IMR-90 (cell line): ENCODE measurements at regions not wholly inside any gene's neighbourhood (a gene's known extent, or its start where the extent isn't known, plus 50 kb on each side); places are given as distances from the start of the nearest gene placed in this dataset.

Experiments used
- ATAC-seq: fragments of 200-7000 bp; cut with Tn5 transposase; 2 replicates; pipeline ENCODE4 v1.9.1; 2020; ENCODE audit warnings: low read depth, mild to moderate bottlenecking, moderate library complexity
- BruUV-seq: library from RNA; stranded (reverse); fragments of 400-500 nt; replicated peaks from 2 replicates; lab custom pipeline; 2021; lab: Mats Ljungman, UMichigan
- CTCF ChIA-PET: fragments of 300-600 bp; formaldehyde crosslinking; extraction: SDS; loops from one replicate; lab custom pipeline; 2021; ENCODE audit warnings: antibody characterized with exemption; lab: Yijun Ruan, JAX
- POLR2A ChIA-PET: fragments of 300-600 bp; sonication (Branson Sonifier 250); formaldehyde crosslinking; loops from one replicate; lab custom pipeline; 2022; ENCODE audit warnings: antibody characterized with exemption; ENCODE audit not compliant: unreplicated experiment; lab: Charles Lee
- DNase-seq: peaks from one replicate; pipeline ENCODE4 v3.0.0; 2013
- H2AFZ ChIP-seq: replicated peaks from 2 replicates; pipeline ENCODE3; 2013; ENCODE audit warnings: low read length, mild to moderate bottlenecking; ENCODE audit not compliant: poor library complexity
- H2AK5ac ChIP-seq: 2 replicates; pipeline ENCODE4 v1.6.1; 2013; ENCODE audit warnings: low read depth, low read length, inconsistent platforms
- H2AK9ac ChIP-seq: replicated peaks from 2 replicates; pipeline ENCODE3; 2013; ENCODE audit warnings: mild to moderate bottlenecking, low read depth, low read length, moderate library complexity; ENCODE audit not compliant: poor library complexity
- H2BK120ac ChIP-seq: 2 replicates; pipeline ENCODE4 v1.6.1; 2013; ENCODE audit warnings: low read depth, low read length, inconsistent platforms
- H2BK15ac ChIP-seq: 3 replicates; pipeline ENCODE4 v1.6.1; 2013; ENCODE audit warnings: low read depth, low read length, inconsistent platforms
- H2BK20ac ChIP-seq: 2 replicates; pipeline ENCODE4 v1.6.1; 2013; ENCODE audit warnings: low read depth, mild to moderate bottlenecking, inconsistent platforms, low read length, moderate library complexity
- H2BK5ac ChIP-seq: 2 replicates; pipeline ENCODE4 v1.6.1; 2013; ENCODE audit warnings: mild to moderate bottlenecking, low read depth, low read length, inconsistent platforms; ENCODE audit not compliant: poor library complexity, severe bottlenecking
- H3K14ac ChIP-seq: replicated peaks from 2 replicates; pipeline ENCODE4 v1.6.1; 2013; ENCODE audit warnings: low read depth, low read length, inconsistent platforms
- H3K18ac ChIP-seq: 2 replicates; pipeline ENCODE4 v1.6.1; 2013; ENCODE audit warnings: low read depth, low read length, control low read depth
- H3K23ac ChIP-seq: 2 replicates; pipeline ENCODE4 v1.6.1; 2013; ENCODE audit warnings: low read depth, low read length, inconsistent platforms
- H3K27ac ChIP-seq: 2 replicates; pipeline ENCODE4 v1.5.1; 2013; ENCODE audit warnings: mild to moderate bottlenecking, control low read depth, low read length; ENCODE audit not compliant: insufficient read depth
- H3K27me3 ChIP-seq: 2 replicates; pipeline ENCODE4 v1.6.1; 2013; ENCODE audit warnings: low read length; ENCODE audit not compliant: control insufficient read depth, insufficient read depth
- H3K36me3 ChIP-seq: 2 replicates; pipeline ENCODE4 v1.6.1; 2013; ENCODE audit warnings: low read length, mixed read lengths; ENCODE audit not compliant: control insufficient read depth, insufficient read depth
- H3K4ac ChIP-seq: 2 replicates; pipeline ENCODE4 v1.6.1; 2013; ENCODE audit warnings: low read depth, low read length, inconsistent platforms
- H3K4me1 ChIP-seq: 2 replicates; pipeline ENCODE4 v1.6.1; 2013; ENCODE audit warnings: low read length, mixed read lengths; ENCODE audit not compliant: control insufficient read depth, insufficient read depth
- H3K4me2 ChIP-seq: 2 replicates; pipeline ENCODE4 v1.6.1; 2013; ENCODE audit warnings: low read depth, mild to moderate bottlenecking, control low read depth, low read length, moderate library complexity
- H3K4me3 ChIP-seq: 2 replicates; pipeline ENCODE4 v1.5.1; 2013; ENCODE audit warnings: low read depth, mild to moderate bottlenecking, control low read depth, low read length, moderate library complexity; ENCODE audit not compliant: insufficient read depth
- H3K56ac ChIP-seq: 2 replicates; pipeline ENCODE4 v1.6.1; 2013; ENCODE audit warnings: low read length, inconsistent platforms; ENCODE audit not compliant: insufficient read depth; ENCODE audit errors: extremely low read depth
- H3K79me1 ChIP-seq, 2 experiments: 2 replicates each; pipeline ENCODE4 v1.6.1; 2013; ENCODE audit warnings: low read length in 2 of 2, inconsistent platforms in 1 of 2, low read depth in 1 of 2
- H3K9ac ChIP-seq: 2 replicates; pipeline ENCODE4 v1.6.1; 2013; ENCODE audit warnings: low read depth, low read length, control low read depth
- H3K9me1 ChIP-seq: 2 replicates; pipeline ENCODE4 v1.6.1; 2013; ENCODE audit warnings: low read length, inconsistent platforms; ENCODE audit not compliant: insufficient read depth
- H3K9me3 ChIP-seq: 2 replicates; pipeline ENCODE4 v1.6.1; 2013; ENCODE audit warnings: low read length; ENCODE audit not compliant: control insufficient read depth, insufficient read depth
- H4K20me1 ChIP-seq: 2 replicates; pipeline ENCODE4 v1.6.1; 2013; ENCODE audit warnings: low read length, inconsistent platforms; ENCODE audit not compliant: insufficient read depth
- H4K5ac ChIP-seq: 2 replicates; pipeline ENCODE4 v1.6.1; 2013; ENCODE audit warnings: mild to moderate bottlenecking, low read depth, low read length, control low read depth
- H4K8ac ChIP-seq, 2 experiments: 2 replicates each; pipeline ENCODE4 v1.6.1; 2013; ENCODE audit warnings: low read depth in 2 of 2, low read length in 2 of 2, control low read depth in 1 of 2, inconsistent platforms in 1 of 2
- H4K91ac ChIP-seq: 2 replicates; pipeline ENCODE4 v1.6.1; 2013; ENCODE audit warnings: low read depth, low read length, inconsistent platforms; ENCODE audit not compliant: insufficient read depth
- CEBPB ChIP-seq: IDR thresholded peaks from 2 replicates; pipeline ENCODE4 v1.6.1; 2012; ENCODE audit warnings: low read depth, low read length, improper control_type of control experiment
- CHD1 ChIP-seq: IDR thresholded peaks from 2 replicates; pipeline ENCODE4 v1.6.1; 2012; ENCODE audit warnings: low read depth, low read length, improper control_type of control experiment
- FOS ChIP-seq: fragments of 150-350 bp; IDR thresholded peaks from 2 replicates; pipeline ENCODE4 v1.6.1; 2016; ENCODE audit warnings: low read depth, low read length
- MAFK ChIP-seq: IDR thresholded peaks from 2 replicates; pipeline ENCODE4 v1.6.1; 2012; ENCODE audit warnings: low read depth, low read length, improper control_type of control experiment
- MAZ ChIP-seq: IDR thresholded peaks from 2 replicates; pipeline ENCODE4 v1.6.1; 2012; ENCODE audit warnings: low read depth, mild to moderate bottlenecking, low read length, improper control_type of control experiment, moderate library complexity, borderline replicate concordance
- NFE2L2 ChIP-seq: fragments of 150-350 bp; IDR thresholded peaks from 2 replicates; pipeline ENCODE4 v1.6.1; 2016; ENCODE audit warnings: low read depth, mild to moderate bottlenecking, low read length
- POLR2A ChIP-seq: IDR thresholded peaks from 2 replicates; pipeline ENCODE4 v1.6.1; 2012; ENCODE audit warnings: mild to moderate bottlenecking, low read depth, low read length
- RFX5 ChIP-seq: IDR thresholded peaks from 2 replicates; pipeline ENCODE4 v1.8.0; 2012; ENCODE audit warnings: low read depth, mild to moderate bottlenecking, low read length, moderate library complexity
- SMC3 ChIP-seq: fragments of 150-350 bp; IDR thresholded peaks from 2 replicates; pipeline ENCODE4 v1.6.1; 2016; ENCODE audit warnings: low read depth, mild to moderate bottlenecking, antibody characterized with exemption, low read length, moderate library complexity
- WGBS, 2 experiments: methylation state at CpG; one replicate each; pipeline versions ENCODE4 v1.1.5 to v1.1.7; 2013; ENCODE audit warnings: missing lambda C conversion rate in 2 of 2; ENCODE audit not compliant: insufficient read length in 1 of 2; ENCODE audit errors: extremely low coverage in 2 of 2; 5-methylcytosine and 5-hydroxymethylcytosine counted together
- dilution Hi-C: fragments of 300-500 bp; cut with HindIII; formaldehyde crosslinking; loops from one replicate; pipeline ENCODE4 v1.14.3; 2018; ENCODE audit warnings: low sequenced_read_pairs; ENCODE audit not compliant: unreplicated experiment
- in situ Hi-C: fragments of 300-500 bp; cut with MboI; formaldehyde crosslinking; loops from 3 replicates; pipeline ENCODE4 v1.14.3; 2019; ENCODE audit warnings: low sequenced_read_pairs, inconsistent platforms, mixed read lengths
- intact Hi-C: fragments of 100-400 bp; cut with micrococcal nuclease; formaldehyde crosslinking; loops from 2 replicates; pipeline ENCODE4 v1.10.0; 2022
- TF ChIP-seq, protein P1 (sequence below): fragments of 150-350 bp; IDR thresholded peaks from 2 replicates; pipeline ENCODE4 v1.6.1; 2017; ENCODE audit warnings: mild to moderate bottlenecking, antibody characterized with exemption, low read length, low read depth
- TF ChIP-seq, protein P2 (sequence below): conservative IDR thresholded peaks from 2 replicates; pipeline ENCODE4 v1.5.1; 2012; ENCODE audit warnings: mild to moderate bottlenecking, low read depth, low read length, improper control_type of control experiment

DNA sequence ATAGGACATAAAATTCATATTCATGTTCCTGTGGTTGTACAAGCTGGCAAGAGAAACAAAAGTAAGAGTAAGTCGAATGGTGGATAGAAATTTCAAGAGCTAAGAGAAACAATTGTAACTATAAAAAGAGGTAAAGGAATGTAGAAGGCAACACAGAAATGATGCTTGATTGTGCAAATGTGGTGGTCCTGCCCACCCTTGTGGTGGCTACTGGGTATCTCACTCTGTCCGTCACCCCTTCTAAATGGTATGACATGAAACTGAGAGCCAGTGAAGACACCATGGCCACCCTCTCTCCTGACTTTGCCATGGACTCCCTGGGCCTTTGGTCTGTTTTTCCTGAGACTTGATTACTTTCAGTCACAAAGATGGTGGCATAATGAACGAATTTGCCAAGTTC, 925.9 kb upstream of the SLITRK6 start:
- POLR2A ChIA-PET: no interaction called here
- in situ Hi-C loops: no loop called here
- no peak overlapping the region for H3K56ac ChIP-seq
- H3K9ac ChIP-seq: no peak overlapping the region
- no peak overlapping the region for H4K91ac ChIP-seq
- H3K4me3 ChIP-seq: no peak overlapping the region
- no peak overlapping the region for H2BK20ac ChIP-seq
- intact Hi-C loops: no loop called here
- CTCF ChIA-PET: no interaction called here
- no peak overlapping the region for H2AFZ ChIP-seq
- dilution Hi-C loops: no loop called here
- H3K27ac ChIP-seq: no peak overlapping the region
- TF ChIP-seq MAZ (no peak), CHD1 (no peak), MAFK (no peak), POLR2A (no peak), FOS (no peak), NFE2L2 (no peak), RFX5 (no peak), CEBPB (no peak), SMC3 (no peak)
- TF ChIP-seq, protein P1, sequence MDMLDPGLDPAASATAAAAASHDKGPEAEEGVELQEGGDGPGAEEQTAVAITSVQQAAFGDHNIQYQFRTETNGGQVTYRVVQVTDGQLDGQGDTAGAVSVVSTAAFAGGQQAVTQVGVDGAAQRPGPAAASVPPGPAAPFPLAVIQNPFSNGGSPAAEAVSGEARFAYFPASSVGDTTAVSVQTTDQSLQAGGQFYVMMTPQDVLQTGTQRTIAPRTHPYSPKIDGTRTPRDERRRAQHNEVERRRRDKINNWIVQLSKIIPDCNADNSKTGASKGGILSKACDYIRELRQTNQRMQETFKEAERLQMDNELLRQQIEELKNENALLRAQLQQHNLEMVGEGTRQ: no peak
- TF ChIP-seq, protein P2, sequence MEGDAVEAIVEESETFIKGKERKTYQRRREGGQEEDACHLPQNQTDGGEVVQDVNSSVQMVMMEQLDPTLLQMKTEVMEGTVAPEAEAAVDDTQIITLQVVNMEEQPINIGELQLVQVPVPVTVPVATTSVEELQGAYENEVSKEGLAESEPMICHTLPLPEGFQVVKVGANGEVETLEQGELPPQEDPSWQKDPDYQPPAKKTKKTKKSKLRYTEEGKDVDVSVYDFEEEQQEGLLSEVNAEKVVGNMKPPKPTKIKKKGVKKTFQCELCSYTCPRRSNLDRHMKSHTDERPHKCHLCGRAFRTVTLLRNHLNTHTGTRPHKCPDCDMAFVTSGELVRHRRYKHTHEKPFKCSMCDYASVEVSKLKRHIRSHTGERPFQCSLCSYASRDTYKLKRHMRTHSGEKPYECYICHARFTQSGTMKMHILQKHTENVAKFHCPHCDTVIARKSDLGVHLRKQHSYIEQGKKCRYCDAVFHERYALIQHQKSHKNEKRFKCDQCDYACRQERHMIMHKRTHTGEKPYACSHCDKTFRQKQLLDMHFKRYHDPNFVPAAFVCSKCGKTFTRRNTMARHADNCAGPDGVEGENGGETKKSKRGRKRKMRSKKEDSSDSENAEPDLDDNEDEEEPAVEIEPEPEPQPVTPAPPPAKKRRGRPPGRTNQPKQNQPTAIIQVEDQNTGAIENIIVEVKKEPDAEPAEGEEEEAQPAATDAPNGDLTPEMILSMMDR: no peak
- H3K4ac ChIP-seq: no peak overlapping the region
- no peak overlapping the region for H3K18ac ChIP-seq
- no CpG with 5 or more reads among the region's 3 CpGs for WGBS, 2 experiments
- no peak overlapping the region for H2BK5ac ChIP-seq
- H3K36me3 ChIP-seq: no peaks in the 10 kb centered on the region
- no peaks in the 10 kb centered on the region for H3K9me3 ChIP-seq
- H4K20me1 ChIP-seq: no peaks in the 10 kb centered on the region
- H3K79me1 ChIP-seq: no peaks in the 10 kb centered on the region
- H3K14ac ChIP-seq: no peak overlapping the region
- no peak overlapping the region for H2BK15ac ChIP-seq
- no TSS peak for BruUV-seq
- no peaks in the 10 kb centered on the region for H3K27me3 ChIP-seq
- H2AK5ac ChIP-seq: no peak overlapping the region
- no peak overlapping the region for H4K8ac ChIP-seq
- H3K4me2 ChIP-seq: no peak overlapping the region
- DNase-seq (no peak), ATAC-seq (no peak)
- H2AK9ac ChIP-seq: no peak overlapping the region
- H2BK120ac ChIP-seq: no peak overlapping the region
- H3K9me1 ChIP-seq: no peaks in the 10 kb centered on the region
- H4K5ac ChIP-seq: no peak overlapping the region
- no peaks in the 10 kb centered on the region for H3K4me1 ChIP-seq
- no peak overlapping the region for H3K23ac ChIP-seq
